Peyer's patch (tissue), 4 donors: ENCODE measurements at regions not wholly inside any gene's neighbourhood (a gene's known extent, or its start where the extent isn't known, plus 50 kb on each side); places are given as distances from the start of the nearest gene placed in this dataset.

ENCODE experiments used
- CTCF ChIP-seq, 6 experiments: fragments of 450-650 bp in 4 of 6; fragments of 200-600 bp in 2 of 6; sonication (generic) in 1 of 6; IDR thresholded peaks; one replicate each; pipeline ENCODE4 v1.5.1; 2017 to 2019; ENCODE audit warnings: antibody characterized with exemption in 6 of 6, mild to moderate bottlenecking in 3 of 6, moderate library complexity in 1 of 6
- POLR2A ChIP-seq, 2 donors: fragments of 450-650 bp; IDR thresholded peaks; one replicate each; pipeline ENCODE4 v1.5.1; 2017; ENCODE audit warnings: antibody characterized with exemption in 2 of 2, mild to moderate bottlenecking in 2 of 2, moderate library complexity in 2 of 2

- no peak for TF ChIP-seq CTCF (IDR thresholded peaks at IDR 0.05)
- TF ChIP-seq POLR2A (IDR thresholded peaks at IDR 0.05), result no peak
These were observed 174.1 kb downstream of the ACTL8 start for GRCh38 chr1:17929224-17929623.
